SK-N-SH treated with all-trans-retinoic acid at 6 μM for 48 hours (cell line): ENCODE measurements at regions not wholly inside any gene's neighbourhood (a gene's known extent, or its start where the extent isn't known, plus 50 kb on each side); places are given as distances from the start of the nearest gene placed in this dataset.

Experiments used
- ATAC-seq: fragments of 200-7000 bp; cut with Tn5 transposase; 3 replicates; pipeline ENCODE4 v1.9.1; 2020; ENCODE audit warnings: mild to moderate bottlenecking, moderate library complexity
- ARNTL ChIP-seq: fragments of 450-650 bp; formaldehyde crosslinking; IDR thresholded peaks from 2 replicates; pipeline ENCODE4 v1.5.0; 2020; ENCODE audit warnings: low read depth, mild to moderate bottlenecking, moderate library complexity, borderline replicate concordance
- BACH2 ChIP-seq: fragments of 250-450 bp; sonication (Bioruptor Pico); IDR thresholded peaks from 2 replicates; pipeline ENCODE4 v1.9.0; 2021; ENCODE audit warnings: mild to moderate bottlenecking, borderline replicate concordance
- GLIS3 ChIP-seq: fragments of 250-450 bp; sonication (Bioruptor Pico); IDR thresholded peaks from 2 replicates; pipeline ENCODE4 v1.5.0; 2020; ENCODE audit warnings: mild to moderate bottlenecking, moderate library complexity
- ISL1 ChIP-seq: fragments of 250-450 bp; sonication (Bioruptor Pico); IDR thresholded peaks from 2 replicates; pipeline ENCODE4 v2.1.2; 2022; ENCODE audit warnings: mild to moderate bottlenecking, moderate library complexity
- OSR1 ChIP-seq: fragments of 250-450 bp; sonication (Bioruptor Pico); IDR thresholded peaks from 2 replicates; pipeline ENCODE4 v1.8.0; 2022; ENCODE audit warnings: moderate library complexity, mild to moderate bottlenecking, inconsistent platforms
- PATZ1 ChIP-seq: fragments of 250-450 bp; sonication (Bioruptor Pico); IDR thresholded peaks from 2 replicates; pipeline ENCODE4 v1.8.0; 2020; ENCODE audit warnings: mild to moderate bottlenecking, moderate library complexity, borderline replicate concordance
- PPARA ChIP-seq: fragments of 250-450 bp; sonication (Bioruptor Pico); IDR thresholded peaks from 2 replicates; pipeline ENCODE4 v1.5.0; 2020; ENCODE audit warnings: mild to moderate bottlenecking, borderline replicate concordance
- SNAI2 ChIP-seq: fragments of 250-450 bp; sonication (Bioruptor Pico); IDR thresholded peaks from 2 replicates; pipeline ENCODE4 v1.5.0; 2020; ENCODE audit warnings: mild to moderate bottlenecking, moderate library complexity
- TCF4 ChIP-seq: fragments of 250-450 bp; sonication (Bioruptor Pico); IDR thresholded peaks from 2 replicates; pipeline ENCODE4 v1.8.0; 2021; ENCODE audit warnings: mild to moderate bottlenecking, moderate library complexity, borderline replicate concordance
- TOX ChIP-seq: fragments of 250-450 bp; sonication (Bioruptor Pico); IDR thresholded peaks from 2 replicates; pipeline ENCODE4 v1.8.0; 2021; ENCODE audit warnings: mild to moderate bottlenecking, moderate library complexity, borderline replicate concordance
- ZC3H10 ChIP-seq: fragments of 250-450 bp; sonication (Bioruptor Pico); IDR thresholded peaks from 2 replicates; pipeline ENCODE4 v1.5.1; 2021; ENCODE audit warnings: mild to moderate bottlenecking, moderate library complexity
- ZFP3 ChIP-seq: fragments of 250-450 bp; sonication (Bioruptor Pico); IDR thresholded peaks from 2 replicates; pipeline ENCODE4 v1.5.0; 2020; ENCODE audit warnings: mild to moderate bottlenecking, moderate library complexity
- ZFP30 ChIP-seq: fragments of 450-650 bp; formaldehyde crosslinking; IDR thresholded peaks from 2 replicates; pipeline ENCODE4 v1.5.0; 2022; ENCODE audit warnings: mild to moderate bottlenecking, moderate library complexity
- ZNF565 ChIP-seq: fragments of 450-650 bp; formaldehyde crosslinking; conservative IDR thresholded peaks from 2 replicates; pipeline ENCODE4 v1.5.0; 2020; ENCODE audit warnings: low read depth, mild to moderate bottlenecking, moderate library complexity
- ZNF70 ChIP-seq: fragments of 450-650 bp; formaldehyde crosslinking; IDR thresholded peaks from 2 replicates; pipeline ENCODE4 v1.5.0; 2020; ENCODE audit warnings: mild to moderate bottlenecking, moderate library complexity
- ZNF8 ChIP-seq: fragments of 450-650 bp; formaldehyde crosslinking; IDR thresholded peaks from 2 replicates; pipeline ENCODE4 v1.5.0; 2020; ENCODE audit warnings: mild to moderate bottlenecking, moderate library complexity
- TF ChIP-seq, protein P1 (sequence below): fragments of 250-450 bp; sonication (Bioruptor Pico); IDR thresholded peaks from 2 replicates; pipeline ENCODE4 v1.8.0; 2021; ENCODE audit warnings: low read depth, mild to moderate bottlenecking, moderate library complexity, borderline replicate concordance
- TF ChIP-seq, protein P2 (sequence below): fragments of 250-450 bp; sonication (Bioruptor Pico); IDR thresholded peaks from 2 replicates; pipeline ENCODE4 v1.5.1; 2021; ENCODE audit warnings: mild to moderate bottlenecking, moderate library complexity
- TF ChIP-seq, protein P3 (sequence below): fragments of 250-450 bp; sonication (Bioruptor Pico); IDR thresholded peaks from 2 replicates; pipeline ENCODE4 v1.5.0; 2020; ENCODE audit warnings: mild to moderate bottlenecking, moderate library complexity
- TF ChIP-seq, protein P4 (sequence below): fragments of 250-450 bp; sonication (Bioruptor Pico); IDR thresholded peaks from 2 replicates; pipeline ENCODE4 v1.5.1; 2020; ENCODE audit warnings: low read depth, mild to moderate bottlenecking, moderate library complexity

GRCh38 chr18:34480162-34480700, 229.9 kb upstream of the DTNA start:
- no peak for ATAC-seq
- TF ChIP-seq SNAI2 (CRISPR knock-in tag) (no peak), TCF4 (CRISPR knock-in tag) (no peak), ZFP3 (no peak), ZNF70 (CRISPR knock-in tag) (no peak), ISL1 (CRISPR knock-in tag) (no peak), PATZ1 (no peak), ZC3H10 (CRISPR knock-in tag) (no peak), GLIS3 (CRISPR knock-in tag) (no peak), BACH2 (no peak), PPARA (no peak), OSR1 (CRISPR knock-in tag) (no peak), ZFP30 (no peak), ARNTL (CRISPR knock-in tag) (no peak), ZNF565 (CRISPR knock-in tag) (no peak)
- TF ChIP-seq, protein P1, sequence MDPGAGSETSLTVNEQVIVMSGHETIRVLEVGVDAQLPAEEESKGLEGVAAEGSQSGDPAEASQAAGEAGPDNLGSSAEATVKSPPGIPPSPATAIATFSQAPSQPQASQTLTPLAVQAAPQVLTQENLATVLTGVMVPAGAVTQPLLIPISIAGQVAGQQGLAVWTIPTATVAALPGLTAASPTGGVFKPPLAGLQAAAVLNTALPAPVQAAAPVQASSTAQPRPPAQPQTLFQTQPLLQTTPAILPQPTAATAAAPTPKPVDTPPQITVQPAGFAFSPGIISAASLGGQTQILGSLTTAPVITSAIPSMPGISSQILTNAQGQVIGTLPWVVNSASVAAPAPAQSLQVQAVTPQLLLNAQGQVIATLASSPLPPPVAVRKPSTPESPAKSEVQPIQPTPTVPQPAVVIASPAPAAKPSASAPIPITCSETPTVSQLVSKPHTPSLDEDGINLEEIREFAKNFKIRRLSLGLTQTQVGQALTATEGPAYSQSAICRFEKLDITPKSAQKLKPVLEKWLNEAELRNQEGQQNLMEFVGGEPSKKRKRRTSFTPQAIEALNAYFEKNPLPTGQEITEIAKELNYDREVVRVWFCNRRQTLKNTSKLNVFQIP (CRISPR knock-in tag) = no peak
- TF ChIP-seq, protein P2, sequence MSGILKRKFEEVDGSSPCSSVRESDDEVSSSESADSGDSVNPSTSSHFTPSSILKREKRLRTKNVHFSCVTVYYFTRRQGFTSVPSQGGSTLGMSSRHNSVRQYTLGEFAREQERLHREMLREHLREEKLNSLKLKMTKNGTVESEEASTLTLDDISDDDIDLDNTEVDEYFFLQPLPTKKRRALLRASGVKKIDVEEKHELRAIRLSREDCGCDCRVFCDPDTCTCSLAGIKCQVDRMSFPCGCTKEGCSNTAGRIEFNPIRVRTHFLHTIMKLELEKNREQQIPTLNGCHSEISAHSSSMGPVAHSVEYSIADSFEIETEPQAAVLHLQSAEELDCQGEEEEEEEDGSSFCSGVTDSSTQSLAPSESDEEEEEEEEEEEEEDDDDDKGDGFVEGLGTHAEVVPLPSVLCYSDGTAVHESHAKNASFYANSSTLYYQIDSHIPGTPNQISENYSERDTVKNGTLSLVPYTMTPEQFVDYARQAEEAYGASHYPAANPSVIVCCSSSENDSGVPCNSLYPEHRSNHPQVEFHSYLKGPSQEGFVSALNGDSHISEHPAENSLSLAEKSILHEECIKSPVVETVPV = no peak
- TF ChIP-seq, protein P3, sequence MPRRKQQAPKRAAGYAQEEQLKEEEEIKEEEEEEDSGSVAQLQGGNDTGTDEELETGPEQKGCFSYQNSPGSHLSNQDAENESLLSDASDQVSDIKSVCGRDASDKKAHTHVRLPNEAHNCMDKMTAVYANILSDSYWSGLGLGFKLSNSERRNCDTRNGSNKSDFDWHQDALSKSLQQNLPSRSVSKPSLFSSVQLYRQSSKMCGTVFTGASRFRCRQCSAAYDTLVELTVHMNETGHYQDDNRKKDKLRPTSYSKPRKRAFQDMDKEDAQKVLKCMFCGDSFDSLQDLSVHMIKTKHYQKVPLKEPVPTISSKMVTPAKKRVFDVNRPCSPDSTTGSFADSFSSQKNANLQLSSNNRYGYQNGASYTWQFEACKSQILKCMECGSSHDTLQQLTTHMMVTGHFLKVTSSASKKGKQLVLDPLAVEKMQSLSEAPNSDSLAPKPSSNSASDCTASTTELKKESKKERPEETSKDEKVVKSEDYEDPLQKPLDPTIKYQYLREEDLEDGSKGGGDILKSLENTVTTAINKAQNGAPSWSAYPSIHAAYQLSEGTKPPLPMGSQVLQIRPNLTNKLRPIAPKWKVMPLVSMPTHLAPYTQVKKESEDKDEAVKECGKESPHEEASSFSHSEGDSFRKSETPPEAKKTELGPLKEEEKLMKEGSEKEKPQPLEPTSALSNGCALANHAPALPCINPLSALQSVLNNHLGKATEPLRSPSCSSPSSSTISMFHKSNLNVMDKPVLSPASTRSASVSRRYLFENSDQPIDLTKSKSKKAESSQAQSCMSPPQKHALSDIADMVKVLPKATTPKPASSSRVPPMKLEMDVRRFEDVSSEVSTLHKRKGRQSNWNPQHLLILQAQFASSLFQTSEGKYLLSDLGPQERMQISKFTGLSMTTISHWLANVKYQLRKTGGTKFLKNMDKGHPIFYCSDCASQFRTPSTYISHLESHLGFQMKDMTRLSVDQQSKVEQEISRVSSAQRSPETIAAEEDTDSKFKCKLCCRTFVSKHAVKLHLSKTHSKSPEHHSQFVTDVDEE (CRISPR knock-in tag) = no peak
- TF ChIP-seq, all 23 proteins: peak for 0

DNA sequence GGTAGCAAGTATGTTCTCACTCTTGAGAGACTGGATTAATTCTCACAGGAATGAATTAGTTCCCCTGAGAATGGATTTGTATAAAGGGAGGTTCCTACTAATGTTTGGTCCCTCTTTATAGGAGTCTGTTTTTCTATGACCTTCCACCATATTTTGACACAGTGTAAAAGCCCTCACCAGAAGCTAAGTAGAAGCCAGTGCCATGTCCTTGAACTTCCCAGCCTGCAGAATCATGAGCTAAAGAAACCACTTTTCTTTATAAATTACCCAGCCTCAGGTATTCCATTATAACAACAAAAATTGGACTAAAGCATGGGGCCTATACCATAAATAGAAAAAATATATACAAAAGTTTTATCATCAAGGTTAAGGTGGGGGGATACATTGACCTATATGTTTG, 227.9 kb upstream of the DTNA start:
- TF ChIP-seq ARNTL (CRISPR knock-in tag) (no peak), ZFP3 (no peak), SNAI2 (CRISPR knock-in tag) (no peak), PATZ1 (no peak), TOX (CRISPR knock-in tag) (no peak), ISL1 (CRISPR knock-in tag) (no peak), TCF4 (CRISPR knock-in tag) (no peak), ZNF8 (no peak), PPARA (no peak), BACH2 (no peak), ZNF565 (CRISPR knock-in tag) (no peak), ZC3H10 (CRISPR knock-in tag) (no peak), OSR1 (CRISPR knock-in tag) (no peak)
- TF ChIP-seq, protein P2 = no peak
- TF ChIP-seq, protein P3 (CRISPR knock-in tag) = no peak
- TF ChIP-seq, protein P4, sequence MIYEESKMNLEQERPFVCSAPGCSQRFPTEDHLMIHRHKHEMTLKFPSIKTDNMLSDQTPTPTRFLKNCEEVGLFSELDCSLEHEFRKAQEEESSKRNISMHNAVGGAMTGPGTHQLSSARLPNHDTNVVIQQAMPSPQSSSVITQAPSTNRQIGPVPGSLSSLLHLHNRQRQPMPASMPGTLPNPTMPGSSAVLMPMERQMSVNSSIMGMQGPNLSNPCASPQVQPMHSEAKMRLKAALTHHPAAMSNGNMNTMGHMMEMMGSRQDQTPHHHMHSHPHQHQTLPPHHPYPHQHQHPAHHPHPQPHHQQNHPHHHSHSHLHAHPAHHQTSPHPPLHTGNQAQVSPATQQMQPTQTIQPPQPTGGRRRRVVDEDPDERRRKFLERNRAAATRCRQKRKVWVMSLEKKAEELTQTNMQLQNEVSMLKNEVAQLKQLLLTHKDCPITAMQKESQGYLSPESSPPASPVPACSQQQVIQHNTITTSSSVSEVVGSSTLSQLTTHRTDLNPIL (CRISPR knock-in tag) = no peak
- TF ChIP-seq, protein P1 (CRISPR knock-in tag) = no peak
- ATAC-seq = no peak
